Effector memory CD8-positive, alpha-beta T cell (primary cell): ENCODE measurements at regions not wholly inside any gene's neighbourhood (a gene's known extent, or its start where the extent isn't known, plus 50 kb on each side); places are given as distances from the start of the nearest gene placed in this dataset.
"Not testable (repeated sequence)": the region's sequence is repeated elsewhere in the genome, so short reads cannot be mapped to it uniquely, and the experiment has no call there.

Experiments used
- ATAC-seq: fragments of 150-1000 bp; cut with Tn5 transposase; replicated peaks from 2 replicates; pipeline ENCODE4 v1.10.0; 2021; ENCODE audit warnings: mild to moderate bottlenecking, moderate library complexity
- DNase-seq, 3 experiments: peaks; one replicate each; pipeline ENCODE4 v3.0.0; 2021
- H3K27ac Mint-ChIP-seq, 2 donors: one replicate each; pipeline ENCODE4 v1.8.0; 2022; ENCODE audit warnings: mild to moderate bottlenecking in 2 of 2, mixed read lengths in 2 of 2, moderate library complexity in 2 of 2
- H3K27me3 Mint-ChIP-seq, 2 donors: one replicate each; pipeline ENCODE4 v1.8.0; 2022; ENCODE audit warnings: mixed read lengths in 2 of 2
- H3K36me3 Mint-ChIP-seq: one replicate; pipeline ENCODE4 v1.8.0; 2022; ENCODE audit warnings: mild to moderate bottlenecking, moderate library complexity, mixed read lengths; ENCODE audit not compliant: insufficient read depth
- H3K4me1 Mint-ChIP-seq, 2 donors: one replicate each; pipeline ENCODE4 v1.8.0; 2022; ENCODE audit warnings: low read depth in 2 of 2, mixed read lengths in 2 of 2
- H3K4me3 Mint-ChIP-seq, 2 donors: one replicate each; pipeline ENCODE4 v1.8.0; 2022; ENCODE audit warnings: mild to moderate bottlenecking in 2 of 2, mixed read lengths in 2 of 2, moderate library complexity in 2 of 2
- H3K9me3 Mint-ChIP-seq, 2 donors: one replicate each; pipeline ENCODE4 v1.8.0; 2022; ENCODE audit warnings: mixed read lengths in 2 of 2

- Mint-ChIP-seq H3K4me3 (no peak overlapping the region), H3K36me3 (no peaks in the 10 kb centered on the region), H3K27me3 (peaks cover 41 to 64% of the 10 kb centered on the region in 2 donors), H3K27ac (no peak overlapping the region), H3K4me1 (no peaks in the 10 kb centered on the region), H3K9me3 (no peaks in the 10 kb centered on the region)
- DNase-seq (no peak), ATAC-seq (no peak)
Observed at GRCh38 chr21:35713914-35714313, 346.4 kb downstream of the SETD4 start.

- ATAC-seq (no peak), DNase-seq (no peak)
- H3K27me3 Mint-ChIP-seq, result peaks cover 29 to 55% of the 10 kb centered on the region in 2 donors
- H3K27ac Mint-ChIP-seq, result no peak overlapping the region
- no peak overlapping the region for H3K4me3 Mint-ChIP-seq
- no peaks in the 10 kb centered on the region for H3K9me3 Mint-ChIP-seq
- no peaks in the 10 kb centered on the region for H3K36me3 Mint-ChIP-seq
- H3K4me1 Mint-ChIP-seq, result no peaks in the 10 kb centered on the region
Observed at GRCh38 chr21:35711661-35712060, 348.7 kb downstream of the SETD4 start.

- Mint-ChIP-seq H3K4me3 (no peak overlapping the region), H3K9me3 (no peaks in the 10 kb centered on the region), H3K27ac (no peak overlapping the region), H3K36me3 (no peaks in the 10 kb centered on the region), H3K27me3 (peaks cover 29 to 59% of the 10 kb centered on the region in 2 donors), H3K4me1 (no peaks in the 10 kb centered on the region)
- DNase-seq (no peak), ATAC-seq (no peak)
Observed at GRCh38 chr21:35711213-35711612, 349.1 kb downstream of the SETD4 start.

- H3K9me3 Mint-ChIP-seq, result not testable (repeated sequence)
Observed at GRCh38 chr21:35709990-35710389, 350.3 kb downstream of the SETD4 start.

GRCh38 chr21:35705888-35706287 is 354.4 kb downstream of the SETD4 start:
- no peak overlapping the region for H3K4me3 Mint-ChIP-seq
- H3K36me3 Mint-ChIP-seq, result no peaks in the 10 kb centered on the region
- DNase-seq, result no peak
- H3K27me3 Mint-ChIP-seq, result peaks cover 54 to 61% of the 10 kb centered on the region in 2 donors
- no peaks in the 10 kb centered on the region for H3K9me3 Mint-ChIP-seq
- H3K4me1 Mint-ChIP-seq, result no peaks in the 10 kb centered on the region
- ATAC-seq, result no peak
- H3K27ac Mint-ChIP-seq, result no peak overlapping the region

More at GRCh38 chr21:35709990-35710389, 350.3 kb downstream of the SETD4 start:
- not testable (repeated sequence) for H3K36me3 Mint-ChIP-seq, DNase-seq, H3K4me3 Mint-ChIP-seq, H3K4me1 Mint-ChIP-seq, H3K27ac Mint-ChIP-seq, ATAC-seq
- H3K27me3 Mint-ChIP-seq, result peaks cover 30 to 60% of the 10 kb centered on the region in 2 donors

GRCh38 chr21:35705237-35705887 is 355.0 kb downstream of the SETD4 start:
- DNase-seq (no peak), ATAC-seq (no peak)
- no peaks in the 10 kb centered on the region for H3K4me1 Mint-ChIP-seq
- no peaks in the 10 kb centered on the region for H3K36me3 Mint-ChIP-seq
- H3K4me3 Mint-ChIP-seq, result no peak overlapping the region
- peaks cover 59 to 62% of the 10 kb centered on the region in 2 donors for H3K27me3 Mint-ChIP-seq
- H3K27ac Mint-ChIP-seq, result no peak overlapping the region
- H3K9me3 Mint-ChIP-seq, result no peaks in the 10 kb centered on the region

GRCh38 chr21:35703704-35704103 is 356.6 kb downstream of the SETD4 start:
- Mint-ChIP-seq H3K36me3 (no peaks in the 10 kb centered on the region), H3K4me3 (no peak overlapping the region), H3K9me3 (no peaks in the 10 kb centered on the region), H3K4me1 (no peaks in the 10 kb centered on the region), H3K27ac (no peak overlapping the region), H3K27me3 (peaks cover 67 to 68% of the 10 kb centered on the region in 2 donors)
- ATAC-seq, result no peak
- no peak for DNase-seq

GRCh38 chr21:35699361-35699760 is 361.0 kb downstream of the SETD4 start:
- no peak for DNase-seq
- H3K27me3 Mint-ChIP-seq, result peaks cover 54% of the 10 kb centered on the region in 2 donors
- no peak overlapping the region for H3K27ac Mint-ChIP-seq
- no peak overlapping the region for H3K4me3 Mint-ChIP-seq
- H3K9me3 Mint-ChIP-seq, result no peaks in the 10 kb centered on the region
- no peaks in the 10 kb centered on the region for H3K36me3 Mint-ChIP-seq
- ATAC-seq, result no peak
- no peaks in the 10 kb centered on the region for H3K4me1 Mint-ChIP-seq

GRCh38 chr21:35697321-35697808 is 363.0 kb downstream of the SETD4 start:
- DNase-seq (no peak), ATAC-seq (no peak)
- Mint-ChIP-seq H3K9me3 (no peaks in the 10 kb centered on the region), H3K4me3 (no peak overlapping the region), H3K27me3 (peaks cover 36 to 37% of the 10 kb centered on the region in 2 donors), H3K4me1 (no peaks in the 10 kb centered on the region), H3K36me3 (no peaks in the 10 kb centered on the region), H3K27ac (no peak overlapping the region)

GRCh38 chr21:35696644-35697043 is 363.7 kb downstream of the SETD4 start:
- Mint-ChIP-seq H3K4me3 (no peak overlapping the region), H3K27ac (no peak overlapping the region), H3K27me3 (peaks cover 37 to 42% of the 10 kb centered on the region in 2 donors), H3K9me3 (peaks cover 0 to 3% of the 10 kb centered on the region in 2 donors), H3K4me1 (peaks cover 0 to 5% of the 10 kb centered on the region in 2 donors), H3K36me3 (no peaks in the 10 kb centered on the region)
- no peak for DNase-seq
- ATAC-seq, result no peak

- Mint-ChIP-seq H3K9me3 (peaks cover 0 to 3% of the 10 kb centered on the region in 2 donors), H3K4me3 (no peak overlapping the region), H3K27me3 (peaks cover 35 to 37% of the 10 kb centered on the region in 2 donors), H3K4me1 (peaks cover 0 to 5% of the 10 kb centered on the region in 2 donors), H3K36me3 (no peaks in the 10 kb centered on the region), H3K27ac (peak overlapping the region in 1 of 2 donors; percentile 78)
- DNase-seq, result no peak
- ATAC-seq, result no peak
Observed at GRCh38 chr21:35692311-35692710, 368.0 kb downstream of the SETD4 start.

GRCh38 chr21:35690436-35690835 is 369.9 kb downstream of the SETD4 start:
- H3K4me3 Mint-ChIP-seq, result no peak overlapping the region
- H3K36me3 Mint-ChIP-seq, result no peaks in the 10 kb centered on the region
- H3K27me3 Mint-ChIP-seq, result peaks cover 44 to 49% of the 10 kb centered on the region in 2 donors
- H3K27ac Mint-ChIP-seq, result no peak overlapping the region
- peaks cover 0 to 5% of the 10 kb centered on the region in 2 donors for H3K4me1 Mint-ChIP-seq
- no peak for ATAC-seq
- DNase-seq, result no peak
- peaks cover 0 to 3% of the 10 kb centered on the region in 2 donors for H3K9me3 Mint-ChIP-seq

- peaks cover 51 to 61% of the 10 kb centered on the region in 2 donors for H3K27me3 Mint-ChIP-seq
- ATAC-seq (no peak), DNase-seq (no peak)
- H3K27ac Mint-ChIP-seq, result no peak overlapping the region
- no peaks in the 10 kb centered on the region for H3K36me3 Mint-ChIP-seq
- no peaks in the 10 kb centered on the region for H3K9me3 Mint-ChIP-seq
- H3K4me1 Mint-ChIP-seq, result no peaks in the 10 kb centered on the region
- no peak overlapping the region for H3K4me3 Mint-ChIP-seq
Observed at GRCh38 chr21:35686156-35686555, 374.2 kb downstream of the SETD4 start.

GRCh38 chr21:35683664-35684304 is 376.5 kb downstream of the SETD4 start:
- H3K4me1 Mint-ChIP-seq, result no peaks in the 10 kb centered on the region
- H3K27me3 Mint-ChIP-seq, result peaks cover 51 to 56% of the 10 kb centered on the region in 2 donors
- ATAC-seq (no peak), DNase-seq (no peak)
- H3K4me3 Mint-ChIP-seq, result no peak overlapping the region
- no peak overlapping the region for H3K27ac Mint-ChIP-seq
- H3K9me3 Mint-ChIP-seq, result no peaks in the 10 kb centered on the region
- no peaks in the 10 kb centered on the region for H3K36me3 Mint-ChIP-seq
